SU-DHL-6 (cell line): ENCODE measurements at regions not wholly inside any gene's neighbourhood (a gene's known extent, or its start where the extent isn't known, plus 50 kb on each side); places are given as distances from the start of the nearest gene placed in this dataset.

Experiments used
- EZH2phosphoT487 ChIP-seq: fragments of 200-600 bp; sonication (generic), shearing (Covaris generic); conservative IDR thresholded peaks from 2 replicates; pipeline ENCODE4 v1.6.1; 2018; ENCODE audit warnings: mild to moderate bottlenecking, antibody characterized with exemption, low read length, moderate library complexity, mixed read lengths
- TF ChIP-seq, protein P1 (sequence below): fragments of 200-600 bp; sonication (generic); IDR thresholded peaks from one replicate; pipeline ENCODE4 v1.5.1; 2017; ENCODE audit warnings: antibody characterized with exemption, mild to moderate bottlenecking, low read length, moderate library complexity; ENCODE audit not compliant: insufficient read depth, poor library complexity, severe bottlenecking

DNA sequence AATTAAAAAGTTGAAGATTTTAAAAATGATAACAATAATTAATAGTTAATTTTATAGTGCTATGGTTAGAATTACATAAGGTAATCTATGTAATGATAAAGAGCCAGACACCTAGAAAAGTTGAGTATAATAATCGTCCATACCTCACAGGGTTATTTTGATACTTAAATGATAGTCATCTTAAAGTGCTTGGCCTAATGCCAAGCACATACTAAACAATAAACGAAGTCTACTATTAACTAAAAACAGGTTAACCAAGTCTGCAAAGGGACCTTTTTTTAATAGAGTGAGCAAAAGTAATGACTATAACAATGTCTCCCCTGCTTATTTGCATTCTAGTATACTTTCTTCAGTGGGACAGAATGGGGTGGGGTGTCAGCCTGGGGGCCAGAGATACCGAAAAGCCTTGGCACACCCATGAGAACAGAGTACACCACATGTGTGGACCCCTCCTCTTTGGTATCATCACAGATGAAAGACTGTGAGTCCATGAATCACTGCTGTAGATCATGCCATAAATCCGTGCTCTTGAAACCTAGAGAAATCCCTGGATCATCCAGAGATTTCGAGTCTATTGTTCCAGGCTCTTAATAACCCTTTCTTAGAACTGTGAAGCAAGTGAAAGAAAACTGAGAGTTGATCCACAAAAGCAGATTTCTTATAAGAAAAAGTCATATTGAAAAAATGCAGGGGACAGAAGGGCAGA, 249.5 kb downstream of the PRELID2 start:
- TF ChIP-seq, protein P1, sequence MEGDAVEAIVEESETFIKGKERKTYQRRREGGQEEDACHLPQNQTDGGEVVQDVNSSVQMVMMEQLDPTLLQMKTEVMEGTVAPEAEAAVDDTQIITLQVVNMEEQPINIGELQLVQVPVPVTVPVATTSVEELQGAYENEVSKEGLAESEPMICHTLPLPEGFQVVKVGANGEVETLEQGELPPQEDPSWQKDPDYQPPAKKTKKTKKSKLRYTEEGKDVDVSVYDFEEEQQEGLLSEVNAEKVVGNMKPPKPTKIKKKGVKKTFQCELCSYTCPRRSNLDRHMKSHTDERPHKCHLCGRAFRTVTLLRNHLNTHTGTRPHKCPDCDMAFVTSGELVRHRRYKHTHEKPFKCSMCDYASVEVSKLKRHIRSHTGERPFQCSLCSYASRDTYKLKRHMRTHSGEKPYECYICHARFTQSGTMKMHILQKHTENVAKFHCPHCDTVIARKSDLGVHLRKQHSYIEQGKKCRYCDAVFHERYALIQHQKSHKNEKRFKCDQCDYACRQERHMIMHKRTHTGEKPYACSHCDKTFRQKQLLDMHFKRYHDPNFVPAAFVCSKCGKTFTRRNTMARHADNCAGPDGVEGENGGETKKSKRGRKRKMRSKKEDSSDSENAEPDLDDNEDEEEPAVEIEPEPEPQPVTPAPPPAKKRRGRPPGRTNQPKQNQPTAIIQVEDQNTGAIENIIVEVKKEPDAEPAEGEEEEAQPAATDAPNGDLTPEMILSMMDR = no peak
- TF ChIP-seq EZH2phosphoT487 = no peak
